NCI-H2171 (cell line): ENCODE measurements at regions not wholly inside any gene's neighbourhood (a gene's known extent, or its start where the extent isn't known, plus 50 kb on each side); places are given as distances from the start of the nearest gene placed in this dataset.
"Not testable (repeated sequence)": the region's sequence is repeated elsewhere in the genome, so short reads cannot be mapped to it uniquely, and the experiment has no call there.

Experiments used
- DNase-seq: peaks from one replicate; lab custom pipeline; 2025; lab: John Stamatoyannopoulos, UW

- no peak for DNase-seq
Observed at GRCh38 chr2:117212562-117212961, 601.9 kb upstream of the DDX18 start.

GRCh38 chr2:117217145-117217544, 597.3 kb upstream of the DDX18 start:
- no peak for DNase-seq

GRCh38 chr2:117222809-117223208, 591.7 kb upstream of the DDX18 start:
- DNase-seq, result no peak

GRCh38 chr2:117232305-117232704, 582.2 kb upstream of the DDX18 start:
- DNase-seq, result no peak

- DNase-seq, result no peak
Observed at GRCh38 chr2:117257362-117257761, 557.1 kb upstream of the DDX18 start.

- DNase-seq, result no peak
Observed at GRCh38 chr2:117269574-117269973, 544.9 kb upstream of the DDX18 start.

GRCh38 chr2:117271631-117272030, 542.9 kb upstream of the DDX18 start:
- no peak for DNase-seq

- DNase-seq, result no peak
Observed at GRCh38 chr2:117273009-117273671, 541.4 kb upstream of the DDX18 start.

- no peak for DNase-seq
Observed at GRCh38 chr2:117293012-117293411, 521.5 kb upstream of the DDX18 start.

GRCh38 chr2:117299451-117299850, 515.0 kb upstream of the DDX18 start:
- DNase-seq, result no peak

- no peak for DNase-seq
Observed at GRCh38 chr2:117308861-117309770, 505.4 kb upstream of the DDX18 start.

- DNase-seq, result no peak
Observed at GRCh38 chr2:117321816-117322215, 492.7 kb upstream of the DDX18 start.

- DNase-seq, result no peak
Observed at GRCh38 chr2:117323331-117323730, 491.2 kb upstream of the DDX18 start.

- DNase-seq, result no peak
Observed at GRCh38 chr2:117330641-117331040, 483.9 kb upstream of the DDX18 start.

- DNase-seq, result no peak
Observed at GRCh38 chr2:117335967-117336366, 478.5 kb upstream of the DDX18 start.

GRCh38 chr2:117336496-117336895, 478.0 kb upstream of the DDX18 start:
- no peak for DNase-seq

GRCh38 chr2:117337981-117338380, 476.5 kb upstream of the DDX18 start:
- not testable (repeated sequence) for DNase-seq

- no peak for DNase-seq
Observed at GRCh38 chr2:117339980-117340379, 474.5 kb upstream of the DDX18 start.

GRCh38 chr2:117341690-117342089, 472.8 kb upstream of the DDX18 start:
- no peak for DNase-seq

GRCh38 chr2:117342415-117342814, 472.1 kb upstream of the DDX18 start:
- DNase-seq, result no peak

- DNase-seq, result no peak
Observed at GRCh38 chr2:117349687-117350086, 464.8 kb upstream of the DDX18 start.

GRCh38 chr2:117351396-117351795, 463.1 kb upstream of the DDX18 start:
- DNase-seq, result no peak

GRCh38 chr2:117359266-117359914, 455.1 kb upstream of the DDX18 start:
- DNase-seq, result no peak
